ENCODE measurements at regions not wholly inside any gene's neighbourhood (a gene's known extent, or its start where the extent isn't known, plus 50 kb on each side); places are given as distances from the start of the nearest gene placed in this dataset.

- H3K9me3 ChIP-seq (ENCODE audit: control insufficient read depth, insufficient read depth, low read length) = no peaks in the 10 kb centered on the region
- no peak overlapping the region for H3K4me3 ChIP-seq (ENCODE audit: low read depth, low read length)
- no peak overlapping the region for H3K9ac ChIP-seq (ENCODE audit: low read depth, low read length)
- H3K27ac ChIP-seq (ENCODE audit: low read depth, low read length) = no peak overlapping the region
- no peaks in the 10 kb centered on the region for H3K4me1 ChIP-seq (ENCODE audit: control insufficient read depth, insufficient read depth, low read length)
- H3K27me3 ChIP-seq (ENCODE audit: control insufficient read depth, insufficient read depth, low read length) = no peaks in the 10 kb centered on the region
- no peaks in the 10 kb centered on the region for H3K36me3 ChIP-seq (ENCODE audit: control insufficient read depth, insufficient read depth, low read length)
Measured at GRCh38 chr9:108213511-108213910, 642.3 kb downstream of the ACTL7B start.

GRCh38 chr9:108212184-108212583, 643.6 kb downstream of the ACTL7B start:
- Histone ChIP-seq H3K4me1 (ENCODE audit: control insufficient read depth, insufficient read depth, low read length) (no peaks in the 10 kb centered on the region), H3K9me3 (ENCODE audit: control insufficient read depth, insufficient read depth, low read length) (no peaks in the 10 kb centered on the region), H3K27ac (ENCODE audit: low read depth, low read length) (no peak overlapping the region), H3K9ac (ENCODE audit: low read depth, low read length) (no peak overlapping the region), H3K27me3 (ENCODE audit: control insufficient read depth, insufficient read depth, low read length) (no peaks in the 10 kb centered on the region), H3K36me3 (ENCODE audit: control insufficient read depth, insufficient read depth, low read length) (no peaks in the 10 kb centered on the region), H3K4me3 (ENCODE audit: low read depth, low read length) (no peak overlapping the region)

- H3K4me1 ChIP-seq (ENCODE audit: control insufficient read depth, insufficient read depth, low read length) = no peaks in the 10 kb centered on the region
- H3K4me3 ChIP-seq (ENCODE audit: low read depth, low read length) = no peak overlapping the region
- H3K27ac ChIP-seq (ENCODE audit: low read depth, low read length) = no peak overlapping the region
- no peaks in the 10 kb centered on the region for H3K9me3 ChIP-seq (ENCODE audit: control insufficient read depth, insufficient read depth, low read length)
- no peaks in the 10 kb centered on the region for H3K27me3 ChIP-seq (ENCODE audit: control insufficient read depth, insufficient read depth, low read length)
- H3K9ac ChIP-seq (ENCODE audit: low read depth, low read length) = no peak overlapping the region
- H3K36me3 ChIP-seq (ENCODE audit: control insufficient read depth, insufficient read depth, low read length) = no peaks in the 10 kb centered on the region
Measured at GRCh38 chr9:108211411-108211955, 644.3 kb downstream of the ACTL7B start.

- no peaks in the 10 kb centered on the region for H3K9me3 ChIP-seq (ENCODE audit: control insufficient read depth, insufficient read depth, low read length)
- no peak overlapping the region for H3K27ac ChIP-seq (ENCODE audit: low read depth, low read length)
- H3K9ac ChIP-seq (ENCODE audit: low read depth, low read length) = no peak overlapping the region
- no peaks in the 10 kb centered on the region for H3K27me3 ChIP-seq (ENCODE audit: control insufficient read depth, insufficient read depth, low read length)
- H3K4me1 ChIP-seq (ENCODE audit: control insufficient read depth, insufficient read depth, low read length) = no peaks in the 10 kb centered on the region
- H3K4me3 ChIP-seq (ENCODE audit: low read depth, low read length) = no peak overlapping the region
- no peaks in the 10 kb centered on the region for H3K36me3 ChIP-seq (ENCODE audit: control insufficient read depth, insufficient read depth, low read length)
Measured at GRCh38 chr9:108209132-108209685, 646.6 kb downstream of the ACTL7B start.

- Histone ChIP-seq H3K4me3 (ENCODE audit: low read depth, low read length) (no peak overlapping the region), H3K36me3 (ENCODE audit: control insufficient read depth, insufficient read depth, low read length) (no peaks in the 10 kb centered on the region), H3K27me3 (ENCODE audit: control insufficient read depth, insufficient read depth, low read length) (no peaks in the 10 kb centered on the region), H3K4me1 (ENCODE audit: control insufficient read depth, insufficient read depth, low read length) (no peaks in the 10 kb centered on the region), H3K9ac (ENCODE audit: low read depth, low read length) (no peak overlapping the region), H3K27ac (ENCODE audit: low read depth, low read length) (no peak overlapping the region), H3K9me3 (ENCODE audit: control insufficient read depth, insufficient read depth, low read length) (no peaks in the 10 kb centered on the region; the same call in 1 of the 2 replicates)
Measured at GRCh38 chr9:108207561-108208165, 648.1 kb downstream of the ACTL7B start.

GRCh38 chr9:108205276-108205675, 650.5 kb downstream of the ACTL7B start:
- no peaks in the 10 kb centered on the region for H3K4me1 ChIP-seq (ENCODE audit: control insufficient read depth, insufficient read depth, low read length)
- H3K4me3 ChIP-seq (ENCODE audit: low read depth, low read length) = no peak overlapping the region
- no peaks in the 10 kb centered on the region; the same call in 1 of the 2 replicates for H3K9me3 ChIP-seq (ENCODE audit: control insufficient read depth, insufficient read depth, low read length)
- no peaks in the 10 kb centered on the region for H3K36me3 ChIP-seq (ENCODE audit: control insufficient read depth, insufficient read depth, low read length)
- no peak overlapping the region for H3K27ac ChIP-seq (ENCODE audit: low read depth, low read length)
- no peak overlapping the region for H3K9ac ChIP-seq (ENCODE audit: low read depth, low read length)
- H3K27me3 ChIP-seq (ENCODE audit: control insufficient read depth, insufficient read depth, low read length) = no peaks in the 10 kb centered on the region

GRCh38 chr9:108197899-108198298, 657.9 kb downstream of the ACTL7B start:
- no peak overlapping the region for H3K27ac ChIP-seq (ENCODE audit: low read depth, low read length)
- no peaks in the 10 kb centered on the region for H3K4me1 ChIP-seq (ENCODE audit: control insufficient read depth, insufficient read depth, low read length)
- no peaks in the 10 kb centered on the region for H3K27me3 ChIP-seq (ENCODE audit: control insufficient read depth, insufficient read depth, low read length)
- no peak overlapping the region for H3K9ac ChIP-seq (ENCODE audit: low read depth, low read length)
- no peak overlapping the region for H3K4me3 ChIP-seq (ENCODE audit: low read depth, low read length)
- no peaks in the 10 kb centered on the region for H3K9me3 ChIP-seq (ENCODE audit: control insufficient read depth, insufficient read depth, low read length)
- H3K36me3 ChIP-seq (ENCODE audit: control insufficient read depth, insufficient read depth, low read length) = no peaks in the 10 kb centered on the region

GRCh38 chr9:108197008-108197365, 658.8 kb downstream of the ACTL7B start:
- Histone ChIP-seq H3K9ac (ENCODE audit: low read depth, low read length) (no peak overlapping the region), H3K27me3 (ENCODE audit: control insufficient read depth, insufficient read depth, low read length) (no peaks in the 10 kb centered on the region), H3K36me3 (ENCODE audit: control insufficient read depth, insufficient read depth, low read length) (no peaks in the 10 kb centered on the region), H3K4me3 (ENCODE audit: low read depth, low read length) (no peak overlapping the region), H3K9me3 (ENCODE audit: control insufficient read depth, insufficient read depth, low read length) (no peaks in the 10 kb centered on the region), H3K4me1 (ENCODE audit: control insufficient read depth, insufficient read depth, low read length) (no peaks in the 10 kb centered on the region), H3K27ac (ENCODE audit: low read depth, low read length) (no peak overlapping the region)

- Histone ChIP-seq H3K9me3 (ENCODE audit: control insufficient read depth, insufficient read depth, low read length) (no peaks in the 10 kb centered on the region), H3K27me3 (ENCODE audit: control insufficient read depth, insufficient read depth, low read length) (no peaks in the 10 kb centered on the region), H3K4me3 (ENCODE audit: low read depth, low read length) (no peak overlapping the region), H3K36me3 (ENCODE audit: control insufficient read depth, insufficient read depth, low read length) (no peaks in the 10 kb centered on the region), H3K27ac (ENCODE audit: low read depth, low read length) (no peak overlapping the region), H3K4me1 (ENCODE audit: control insufficient read depth, insufficient read depth, low read length) (no peaks in the 10 kb centered on the region), H3K9ac (ENCODE audit: low read depth, low read length) (no peak overlapping the region)
Measured at GRCh38 chr9:108196332-108197007, 659.3 kb downstream of the ACTL7B start.

- H3K4me1 ChIP-seq (ENCODE audit: control insufficient read depth, insufficient read depth, low read length) = peaks cover 1% of the 10 kb centered on the region; the same call in 1 of the 2 replicates
- H3K9me3 ChIP-seq (ENCODE audit: control insufficient read depth, insufficient read depth, low read length) = no peaks in the 10 kb centered on the region
- no peak overlapping the region for H3K27ac ChIP-seq (ENCODE audit: low read depth, low read length)
- H3K27me3 ChIP-seq (ENCODE audit: control insufficient read depth, insufficient read depth, low read length) = no peaks in the 10 kb centered on the region
- H3K4me3 ChIP-seq (ENCODE audit: low read depth, low read length) = no peak overlapping the region
- H3K36me3 ChIP-seq (ENCODE audit: control insufficient read depth, insufficient read depth, low read length) = no peaks in the 10 kb centered on the region
- H3K9ac ChIP-seq (ENCODE audit: low read depth, low read length) = no peak overlapping the region
Measured at GRCh38 chr9:108194154-108194553, 661.6 kb downstream of the ACTL7B start.

- peaks cover 6% of the 10 kb centered on the region; the same call in 1 of the 2 replicates for H3K4me1 ChIP-seq (ENCODE audit: control insufficient read depth, insufficient read depth, low read length)
- H3K36me3 ChIP-seq (ENCODE audit: control insufficient read depth, insufficient read depth, low read length) = no peaks in the 10 kb centered on the region
- no peaks in the 10 kb centered on the region for H3K9me3 ChIP-seq (ENCODE audit: control insufficient read depth, insufficient read depth, low read length)
- no peak overlapping the region for H3K4me3 ChIP-seq (ENCODE audit: low read depth, low read length)
- H3K9ac ChIP-seq (ENCODE audit: low read depth, low read length) = no peak overlapping the region
- H3K27ac ChIP-seq (ENCODE audit: low read depth, low read length) = no peak overlapping the region
- H3K27me3 ChIP-seq (ENCODE audit: control insufficient read depth, insufficient read depth, low read length) = no peaks in the 10 kb centered on the region
Measured at GRCh38 chr9:108193026-108193710, 662.6 kb downstream of the ACTL7B start.

All from HUES48 (cell line).